GM12878 (cell line): ENCODE measurements at regions not wholly inside any gene's neighbourhood (a gene's known extent, or its start where the extent isn't known, plus 50 kb on each side); places are given as distances from the start of the nearest gene placed in this dataset.
"Not testable (repeated sequence)": the region's sequence is repeated elsewhere in the genome, so short reads cannot be mapped to it uniquely, and the experiment has no call there.

ENCODE experiments used
- ATAC-seq: fragments of 200-7000 bp; cut with Tn5 transposase; 3 replicates; pipeline ENCODE4 v1.9.1; 2020; ENCODE audit warnings: mild to moderate bottlenecking, moderate library complexity
- BruUV-seq: library from RNA; stranded (reverse); fragments of 400-500 nt; replicated peaks from 2 replicates; lab custom pipeline; 2021; lab: Mats Ljungman, UMichigan
- CTCF ChIA-PET: fragments of 300-600 bp; sonication (Branson Sonifier 250); formaldehyde crosslinking; extraction: SDS; loops from one replicate; lab custom pipeline; 2021; ENCODE audit warnings: inconsistent platforms; lab: Yijun Ruan, JAX
- POLR2A ChIA-PET: fragments of 350-600 bp; formaldehyde crosslinking; extraction: SDS; loops from one replicate; lab custom pipeline; 2021; ENCODE audit warnings: inconsistent platforms; lab: Charles Lee
- RAD21 ChIA-PET: fragments of 300-600 bp; sonication (Branson Sonifier 250); formaldehyde crosslinking; loops from one replicate; lab custom pipeline; 2023; ENCODE audit warnings: antibody characterized with exemption; ENCODE audit not compliant: unreplicated experiment; lab: Charles Lee
- SMC1A ChIA-PET: fragments of 300-600 bp; sonication (Branson Sonifier 250); formaldehyde crosslinking; loops from one replicate; lab custom pipeline; 2023; ENCODE audit not compliant: unreplicated experiment, uncharacterized antibody; lab: Charles Lee
- DNase-seq: peaks from one replicate; pipeline ENCODE4 v3.0.0-alpha.2; 2011; ENCODE audit warnings: low read depth, low spot score
- FAIRE-seq: peaks from 3 replicates; lab custom pipeline; 2011; peaks lifted over from hg19 to GRCh38; lab: Jason Lieb, UNC
- H2AFZ ChIP-seq: 2 replicates; pipeline ENCODE4 v1.6.0; 2011; ENCODE audit warnings: low read depth, low read length, control low read depth; ENCODE audit not compliant: control insufficient read depth
- H3K27ac ChIP-seq: 2 replicates; pipeline ENCODE4 v1.5.1; 2011; ENCODE audit warnings: control low read depth; ENCODE audit not compliant: control insufficient read depth, insufficient read depth
- H3K27me3 ChIP-seq, 2 experiments: replicated peaks in 1 of 2; 2 replicates each; pipeline versions ENCODE4 v1.6.0 to v1.6.1; 2011; ENCODE audit warnings: low read length in 1 of 2; ENCODE audit not compliant: control insufficient read depth in 2 of 2, insufficient read depth in 2 of 2
- H3K36me3 ChIP-seq, 2 experiments: 2 replicates each; pipeline ENCODE4 v1.5.1; 2011; ENCODE audit warnings: low read length in 1 of 2; ENCODE audit not compliant: control insufficient read depth in 2 of 2, insufficient read depth in 2 of 2
- H3K4me1 ChIP-seq: 2 replicates; pipeline ENCODE4 v1.6.1; 2011; ENCODE audit warnings: mild to moderate bottlenecking, low read length, moderate library complexity, mixed read lengths; ENCODE audit not compliant: control insufficient read depth, insufficient read depth
- H3K4me2 ChIP-seq: 2 replicates; pipeline ENCODE4 v1.6.0; 2011; ENCODE audit warnings: control low read depth; ENCODE audit not compliant: control insufficient read depth, insufficient read depth
- H3K4me3 ChIP-seq: fragments of 200-600 bp; sonication (generic); 2 replicates; pipeline ENCODE4 v1.5.1; 2016
- H3K79me2 ChIP-seq: 2 replicates; pipeline ENCODE4 v1.6.0; 2011; ENCODE audit warnings: low read length; ENCODE audit not compliant: control insufficient read depth, insufficient read depth
- H3K9ac ChIP-seq: 2 replicates; pipeline ENCODE4 v1.8.0; 2011; ENCODE audit warnings: low read length, control low read depth, mixed read lengths; ENCODE audit not compliant: control insufficient read depth, insufficient read depth
- H3K9me3 ChIP-seq: replicated peaks from 3 replicates; pipeline ENCODE4 v1.5.1; 2011; ENCODE audit warnings: mild to moderate bottlenecking, low read length; ENCODE audit not compliant: control insufficient read depth, insufficient read depth
- H4K20me1 ChIP-seq: 2 replicates; pipeline ENCODE4 v1.6.0; 2011; ENCODE audit not compliant: control insufficient read depth, insufficient read depth
- WGBS: methylation state at CpG from one replicate; pipeline ENCODE4 v1.1.6; 2016; ENCODE audit warnings: low lambda C conversion rate; ENCODE audit not compliant: insufficient replicate concordance, insufficient coverage; ENCODE audit errors: missing lambda C conversion rate; 5-methylcytosine and 5-hydroxymethylcytosine counted together
- in situ Hi-C: fragments of 300-500 bp; cut with MboI; formaldehyde crosslinking; loops from 9 replicates; pipeline ENCODE4 v1.14.3; 2018; ENCODE audit warnings: mixed read lengths
- intact Hi-C: fragments of 100-400 bp; cut with micrococcal nuclease; formaldehyde crosslinking; loops from one replicate; pipeline ENCODE4 v1.14.2; 2022; ENCODE audit not compliant: unreplicated experiment

DNA sequence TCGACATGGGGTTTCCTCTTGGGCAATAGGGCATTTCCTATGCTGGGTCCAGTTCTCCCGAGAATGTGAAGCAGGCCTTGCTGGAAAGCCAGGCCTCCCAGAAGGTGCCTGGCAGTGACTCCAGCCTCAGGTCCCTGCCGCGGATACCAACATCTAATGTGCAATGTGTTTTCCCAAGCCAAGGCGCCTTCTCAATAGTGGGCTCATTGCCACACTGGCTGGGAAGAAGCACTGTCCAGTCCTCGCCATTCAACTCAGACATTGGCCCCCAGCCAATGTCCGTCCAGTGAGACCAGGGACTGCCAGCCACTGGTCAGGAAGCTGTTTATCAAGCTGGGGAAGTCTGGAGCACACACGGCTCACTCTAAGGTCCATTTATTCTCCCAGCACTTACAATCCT, 317.9 kb downstream of the ANAPC1 start:
- intact Hi-C loops, DNase-seq, in situ Hi-C loops, RAD21 ChIA-PET, H3K4me1 ChIP-seq, H3K79me2 ChIP-seq, H2AFZ ChIP-seq, H3K27ac ChIP-seq, H3K4me3 ChIP-seq, CTCF ChIA-PET, H3K9ac ChIP-seq, H3K27me3 ChIP-seq, POLR2A ChIA-PET, FAIRE-seq, BruUV-seq, H4K20me1 ChIP-seq, H3K36me3 ChIP-seq, ATAC-seq, H3K4me2 ChIP-seq, SMC1A ChIA-PET, H3K9me3 ChIP-seq: not testable (repeated sequence)
- WGBS = 54% methylated on average over 8 of the region's 8 CpGs

DNA sequence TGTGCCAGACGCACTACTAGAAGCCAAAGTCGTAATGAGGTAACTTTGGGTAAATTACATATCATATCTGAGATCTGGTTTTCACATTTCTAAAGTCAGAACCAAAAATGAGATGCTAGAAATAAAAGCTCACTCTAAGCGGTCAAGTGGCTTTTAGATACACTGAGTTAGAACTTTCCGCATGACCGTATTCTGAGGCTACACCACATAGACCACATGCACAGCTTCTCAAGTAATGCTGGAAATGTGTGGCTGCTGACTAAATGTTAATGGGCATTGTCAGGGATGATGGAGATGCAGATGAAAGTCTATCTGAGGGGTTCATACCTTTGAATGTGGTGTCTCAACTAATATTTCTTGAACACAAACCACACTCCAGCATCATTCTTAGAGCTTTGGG, 316.8 kb downstream of the ANAPC1 start:
- intact Hi-C loops, H3K9ac ChIP-seq, ATAC-seq, CTCF ChIA-PET, in situ Hi-C loops, SMC1A ChIA-PET, H3K9me3 ChIP-seq, H3K4me3 ChIP-seq, H3K4me2 ChIP-seq, H4K20me1 ChIP-seq, H3K27me3 ChIP-seq, FAIRE-seq, H3K4me1 ChIP-seq, BruUV-seq, H3K79me2 ChIP-seq, H3K36me3 ChIP-seq, DNase-seq, H2AFZ ChIP-seq, H3K27ac ChIP-seq, POLR2A ChIA-PET, RAD21 ChIA-PET: not testable (repeated sequence)
- WGBS = 96% methylated on average over 3 of the region's 5 CpGs

DNA sequence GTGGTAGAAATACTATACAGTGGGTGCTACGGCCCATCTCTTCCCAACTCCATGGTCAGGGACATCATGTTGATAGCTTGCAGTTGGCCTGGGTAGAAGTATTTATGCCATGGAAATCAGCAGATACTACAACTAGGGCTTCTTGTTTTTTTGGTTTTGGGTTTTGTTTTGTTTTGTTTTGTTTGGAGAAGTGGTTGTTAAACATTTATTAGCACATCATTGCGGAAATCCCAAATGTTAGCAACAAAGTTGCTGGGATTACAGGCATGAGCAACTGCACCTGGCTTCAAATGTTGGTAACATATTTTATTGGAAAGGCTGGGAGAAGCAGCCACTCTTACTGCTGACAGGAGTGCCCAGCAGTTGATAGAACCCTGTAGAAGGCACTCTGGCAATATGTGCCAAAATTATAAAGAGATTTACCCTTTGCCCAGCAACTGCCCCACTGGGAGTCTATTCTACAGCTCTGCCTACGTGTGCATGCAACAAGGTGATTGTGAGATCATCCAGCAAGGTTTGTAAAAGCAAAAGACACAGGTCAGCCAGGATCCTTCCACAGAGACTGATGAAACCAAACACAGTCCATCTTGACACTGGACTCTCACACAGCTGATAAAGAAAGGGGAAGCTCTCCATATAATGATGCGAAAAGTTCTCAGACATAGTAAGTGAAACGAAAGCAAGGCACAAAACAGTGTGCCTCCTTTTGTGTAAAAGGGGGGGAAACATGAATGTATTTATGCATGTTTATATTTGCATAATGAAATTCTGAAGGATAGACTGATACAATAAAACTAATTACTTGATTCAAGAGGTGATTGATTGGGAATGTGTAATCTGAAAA, 314.4 kb downstream of the ANAPC1 start:
- H3K79me2 ChIP-seq, BruUV-seq, DNase-seq, POLR2A ChIA-PET, SMC1A ChIA-PET, in situ Hi-C loops, H3K27ac ChIP-seq, H3K27me3 ChIP-seq, H3K36me3 ChIP-seq, H3K9ac ChIP-seq, intact Hi-C loops, H3K4me2 ChIP-seq, H3K4me3 ChIP-seq, CTCF ChIA-PET, H2AFZ ChIP-seq, H3K9me3 ChIP-seq, H3K4me1 ChIP-seq, H4K20me1 ChIP-seq: not testable (repeated sequence)
- FAIRE-seq (peak; percentile 13), ATAC-seq (peak; percentile 25; the same call in 1 of the 3 replicates)
- RAD21 ChIA-PET = interaction anchor here (0.7 kb wide), 1 partner anchor 47 kb away, joined by 3 read pairs; no protein-coding TSS in a partner anchor
- 26% methylated on average over 4 of the region's 5 CpGs for WGBS
